Stomach (tissue), 8 donors: ENCODE measurements at regions not wholly inside any gene's neighbourhood (a gene's known extent, or its start where the extent isn't known, plus 50 kb on each side); places are given as distances from the start of the nearest gene placed in this dataset.

ENCODE experiments used
- DNase-seq, 2 donors: peaks; one replicate each; pipeline versions ENCODE4 v3.0.0 to v3.0.0-alpha.2; 2013 to 2019
- H3K27ac ChIP-seq, 5 donors: fragments of 200-600 bp in 4 of 5; sonication (generic) in 4 of 5; one replicate each; pipeline ENCODE4 v1.5.1; 2013 to 2019; ENCODE audit warnings: mild to moderate bottlenecking in 1 of 5, moderate library complexity in 1 of 5
- H3K27me3 ChIP-seq, 3 donors: fragments of 200-600 bp; sonication (generic); one replicate each; pipeline ENCODE4 v1.5.1; 2017 to 2019; ENCODE audit warnings: mixed run types in 1 of 3
- H3K36me3 ChIP-seq, 4 donors: fragments of 200-600 bp; sonication (generic); 1 replicate in 3 of 4; 2 replicates in 1 of 4; pipeline ENCODE4 v1.5.1; 2016 to 2019
- H3K4me1 ChIP-seq, 4 donors: fragments of 200-600 bp; sonication (generic); one replicate each; pipeline ENCODE4 v1.5.1; 2016 to 2019
- H3K4me3 ChIP-seq, 4 donors: fragments of 200-600 bp; sonication (generic) in 3 of 4; one replicate each; pipeline ENCODE4 v1.5.1; 2016 to 2019; ENCODE audit warnings: mild to moderate bottlenecking in 1 of 4
- H3K9me3 ChIP-seq, 4 donors: fragments of 200-600 bp; sonication (generic); one replicate each; pipeline ENCODE4 v1.5.1; 2016 to 2019
- EP300 ChIP-seq: sonication (generic); formaldehyde crosslinking; IDR thresholded peaks from one replicate; pipeline ENCODE4 v1.6.1; 2017; ENCODE audit warnings: antibody characterized with exemption
- POLR2A ChIP-seq, 4 donors: fragments of 450-650 bp; IDR thresholded peaks; one replicate each; pipeline ENCODE4 v1.6.1; 2016; ENCODE audit warnings: antibody characterized with exemption in 4 of 4, control low read depth in 2 of 4, mild to moderate bottlenecking in 1 of 4, moderate library complexity in 1 of 4
- POLR2AphosphoS5 ChIP-seq, 3 donors: sonication (generic); formaldehyde crosslinking; IDR thresholded peaks; one replicate each; pipeline ENCODE4 v1.6.1; 2016; ENCODE audit warnings: antibody characterized with exemption in 3 of 3
- WGBS, 5 donors: extraction: QIAGEN DNeasy Blood & Tissue Kit in 3 of 5; methylation state at CpG; one replicate each; pipeline versions ENCODE4 v1.1.5 to v1.1.7; 2013 to 2018; 5-methylcytosine and 5-hydroxymethylcytosine counted together
- intact Hi-C: fragments of 100-400 bp; cut with DNase I; formaldehyde crosslinking; loops from one replicate; pipeline ENCODE4 v1.15.1; 2023; ENCODE audit warnings: low total_unique reads
- TF ChIP-seq, protein P1 (sequence below), 7 experiments: fragments of 450-650 bp in 4 of 7; fragments of 200-600 bp in 3 of 7; sonication (generic) in 3 of 7; IDR thresholded peaks; one replicate each; pipeline ENCODE4 v1.5.1; 2016 to 2019; ENCODE audit warnings: antibody characterized with exemption in 7 of 7, control low read depth in 2 of 7, mild to moderate bottlenecking in 1 of 7
- donor health status: healthy with polysubstance abuse.
- donor health status: Bipolar disorder and iron deficiency.
- donor health status: healthy.

DNA sequence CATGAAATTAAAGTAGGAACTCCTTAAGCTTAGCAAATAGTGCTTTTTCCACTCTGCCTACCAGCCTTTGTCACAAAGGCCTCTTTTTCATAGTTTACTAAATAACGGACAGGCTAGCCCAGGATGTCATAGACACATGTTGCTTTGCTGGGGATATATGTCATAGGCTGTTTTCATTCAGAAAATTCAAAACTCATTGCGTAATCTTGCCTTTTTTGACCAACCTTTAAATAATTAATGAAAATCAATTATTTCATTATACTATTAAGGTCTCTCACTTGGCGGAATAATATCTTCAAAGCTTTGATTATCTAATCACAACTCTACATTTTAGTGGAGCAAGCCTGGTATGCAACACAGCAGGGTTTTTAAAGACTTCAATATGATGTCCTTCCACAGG lies 1245.7 kb upstream of the LRRTM1 start:
- Histone ChIP-seq H3K9me3 (peaks cover 0 to 5% (median 0%) of the 10 kb centered on the region in 4 donors), H3K4me1 (no peaks in the 10 kb centered on the region), H3K36me3 (no peaks in the 10 kb centered on the region), H3K27ac (no peak overlapping the region), H3K4me3 (no peak overlapping the region), H3K27me3 (no peaks in the 10 kb centered on the region)
- DNase-seq = no peak
- TF ChIP-seq POLR2A (IDR thresholded peaks at IDR 0.05) (no peak), POLR2AphosphoS5 (IDR thresholded peaks at IDR 0.05) (no peak), EP300 (no peak)
- TF ChIP-seq, protein P1, sequence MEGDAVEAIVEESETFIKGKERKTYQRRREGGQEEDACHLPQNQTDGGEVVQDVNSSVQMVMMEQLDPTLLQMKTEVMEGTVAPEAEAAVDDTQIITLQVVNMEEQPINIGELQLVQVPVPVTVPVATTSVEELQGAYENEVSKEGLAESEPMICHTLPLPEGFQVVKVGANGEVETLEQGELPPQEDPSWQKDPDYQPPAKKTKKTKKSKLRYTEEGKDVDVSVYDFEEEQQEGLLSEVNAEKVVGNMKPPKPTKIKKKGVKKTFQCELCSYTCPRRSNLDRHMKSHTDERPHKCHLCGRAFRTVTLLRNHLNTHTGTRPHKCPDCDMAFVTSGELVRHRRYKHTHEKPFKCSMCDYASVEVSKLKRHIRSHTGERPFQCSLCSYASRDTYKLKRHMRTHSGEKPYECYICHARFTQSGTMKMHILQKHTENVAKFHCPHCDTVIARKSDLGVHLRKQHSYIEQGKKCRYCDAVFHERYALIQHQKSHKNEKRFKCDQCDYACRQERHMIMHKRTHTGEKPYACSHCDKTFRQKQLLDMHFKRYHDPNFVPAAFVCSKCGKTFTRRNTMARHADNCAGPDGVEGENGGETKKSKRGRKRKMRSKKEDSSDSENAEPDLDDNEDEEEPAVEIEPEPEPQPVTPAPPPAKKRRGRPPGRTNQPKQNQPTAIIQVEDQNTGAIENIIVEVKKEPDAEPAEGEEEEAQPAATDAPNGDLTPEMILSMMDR (IDR thresholded peaks at IDR 0.05) = no peak
- 75 to 89% (median 83%) methylated on average over 3 of the region's 3 CpGs for WGBS, 5 donors
- intact Hi-C loops = no loop called here

DNA sequence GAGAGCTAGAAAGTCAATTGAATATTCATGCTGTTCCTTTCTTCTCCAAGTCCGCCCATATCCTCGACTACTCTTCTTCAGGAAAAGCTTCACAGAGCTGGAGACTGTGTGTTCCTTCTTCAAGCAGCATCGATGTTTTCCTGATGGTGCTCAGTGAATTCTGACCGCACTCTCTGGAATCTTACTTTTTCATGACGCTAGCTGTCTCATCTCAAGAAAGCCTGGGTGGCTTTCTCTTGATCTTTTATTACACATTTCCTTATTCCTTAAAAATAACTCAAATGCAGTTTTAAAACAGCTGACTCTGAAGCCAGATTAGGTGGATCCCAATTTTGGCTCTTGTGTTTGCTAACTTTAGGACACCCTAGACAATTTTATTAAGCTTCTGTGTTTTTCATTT lies 1245.1 kb upstream of the LRRTM1 start:
- Histone ChIP-seq H3K4me1 (no peaks in the 10 kb centered on the region), H3K27me3 (no peaks in the 10 kb centered on the region), H3K27ac (no peak overlapping the region), H3K36me3 (no peaks in the 10 kb centered on the region), H3K9me3 (peaks cover 0 to under 1% (median 0%) of the 10 kb centered on the region in 4 donors), H3K4me3 (no peak overlapping the region)
- TF ChIP-seq EP300 = no peak
- no peak for TF ChIP-seq POLR2A (IDR thresholded peaks at IDR 0.05)
- TF ChIP-seq, protein P1 (IDR thresholded peaks at IDR 0.05) = no peak
- no peak for TF ChIP-seq POLR2AphosphoS5 (IDR thresholded peaks at IDR 0.05)
- 77 to 84% (median 79%) methylated on average over 5 of the region's 5 CpGs for WGBS, 5 donors
- DNase-seq = no peak
- intact Hi-C loops = no loop called here

DNA sequence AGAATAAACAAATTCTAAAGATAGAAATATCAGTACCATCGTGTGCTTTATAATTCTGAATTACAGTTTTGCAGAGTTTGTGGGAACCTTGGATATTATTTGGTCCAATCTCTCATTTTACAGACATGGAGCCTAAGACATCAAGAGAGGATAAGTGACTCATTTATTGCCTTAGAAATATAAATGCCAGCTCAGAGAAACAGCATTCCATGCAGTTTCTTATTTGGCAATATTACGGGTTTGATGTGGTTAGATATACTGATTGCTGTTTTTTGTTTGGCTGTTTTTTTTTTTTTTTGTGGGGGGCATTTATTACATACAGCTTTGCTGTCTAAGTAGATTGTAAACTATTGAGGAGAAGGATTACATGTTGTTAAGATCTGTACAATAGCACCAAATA lies 1241.1 kb upstream of the LRRTM1 start:
- no peak for DNase-seq
- Histone ChIP-seq H3K4me3 (no peak overlapping the region), H3K27me3 (no peaks in the 10 kb centered on the region), H3K4me1 (no peaks in the 10 kb centered on the region), H3K27ac (no peak overlapping the region), H3K36me3 (no peaks in the 10 kb centered on the region), H3K9me3 (no peaks in the 10 kb centered on the region)
- no peak for TF ChIP-seq EP300
- TF ChIP-seq, protein P1 (IDR thresholded peaks at IDR 0.05) = no peak
- TF ChIP-seq POLR2AphosphoS5 (IDR thresholded peaks at IDR 0.05) = no peak
- no peak for TF ChIP-seq POLR2A (IDR thresholded peaks at IDR 0.05)
- intact Hi-C loops = no loop called here
- 75 to 85% (median 78%) methylated on average over 2 of the region's 2 CpGs for WGBS, 5 donors

DNA sequence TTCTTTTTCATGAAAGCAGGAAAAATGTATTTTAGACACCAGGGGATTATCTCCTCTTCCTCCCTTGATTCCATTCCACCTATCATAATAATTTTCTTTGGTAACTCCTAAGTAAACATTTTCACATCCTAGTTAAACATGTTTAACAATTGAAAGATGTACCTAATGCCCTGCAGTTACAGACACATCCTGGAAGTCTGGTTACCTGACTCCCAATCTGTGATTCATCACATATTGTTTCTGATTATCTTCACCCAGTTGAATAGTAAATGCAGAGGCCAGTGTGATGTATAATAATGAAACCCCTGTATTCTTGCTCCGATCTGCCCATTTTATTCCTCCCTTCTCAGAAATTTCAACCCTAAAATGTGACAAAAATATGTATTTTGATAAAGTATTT lies 1237.6 kb upstream of the LRRTM1 start:
- intact Hi-C loops = no loop called here
- no peak overlapping the region for H3K27ac ChIP-seq
- 52 to 85% (median 83%) methylated on average over 1 of the region's 1 CpG for WGBS, 5 donors
- H3K27me3 ChIP-seq = no peaks in the 10 kb centered on the region
- H3K4me3 ChIP-seq = no peak overlapping the region
- TF ChIP-seq POLR2AphosphoS5 (IDR thresholded peaks at IDR 0.05) (no peak), EP300 (no peak), POLR2A (IDR thresholded peaks at IDR 0.05) (no peak)
- TF ChIP-seq, protein P1 (IDR thresholded peaks at IDR 0.05) = no peak
- no peaks in the 10 kb centered on the region for H3K36me3 ChIP-seq
- no peak for DNase-seq
- no peaks in the 10 kb centered on the region for H3K4me1 ChIP-seq
- no peaks in the 10 kb centered on the region for H3K9me3 ChIP-seq
